ENCODE measurements at regions not wholly inside any gene's neighbourhood (a gene's known extent, or its start where the extent isn't known, plus 50 kb on each side); places are given as distances from the start of the nearest gene placed in this dataset.

DNA sequence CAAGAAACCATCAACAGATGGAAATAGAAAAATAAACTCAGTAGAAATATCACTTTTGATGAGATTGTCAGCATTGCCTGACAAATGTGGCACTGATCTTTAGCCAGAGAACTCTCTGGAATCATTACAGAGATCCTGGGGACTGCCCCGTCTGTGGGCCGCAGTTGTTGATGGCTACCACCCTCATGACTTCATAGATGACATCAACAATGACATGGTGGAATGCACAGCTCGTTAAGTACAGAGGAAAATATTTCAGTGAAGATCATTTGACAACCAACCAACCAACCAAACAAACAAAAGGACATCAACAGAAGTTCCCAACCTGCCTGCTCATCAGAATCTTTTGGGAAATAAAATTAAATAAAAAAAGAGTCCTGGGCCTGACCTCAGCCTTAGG lies 132.6 kb downstream of the UCHL1 start:
- DNase-seq (ENCODE audit: low read depth), result no peak

DNA sequence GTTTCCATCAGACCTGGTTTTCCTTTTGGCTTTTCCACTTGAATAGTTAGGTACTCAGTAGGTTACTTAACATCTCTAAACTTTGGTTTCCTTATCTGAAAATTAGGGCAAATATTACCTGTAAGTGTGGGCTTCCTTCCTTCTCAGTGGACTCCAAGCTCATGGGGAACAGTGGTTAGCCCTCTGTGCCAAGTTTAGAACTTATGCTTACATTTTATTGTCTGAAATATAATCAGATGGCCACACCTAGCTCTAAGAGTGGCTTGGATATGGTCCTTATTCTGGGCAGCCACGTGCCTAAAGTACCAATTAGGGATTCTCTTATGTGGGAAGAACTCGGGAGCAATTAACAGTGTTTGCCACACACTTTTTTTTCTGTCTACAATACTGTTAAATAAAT lies 133.9 kb downstream of the UCHL1 start:
- no peak for DNase-seq (ENCODE audit: low read depth)

- no peak for DNase-seq (ENCODE audit: low read depth)
These were observed 134.5 kb downstream of the UCHL1 start for GRCh38 chr4:41391271-41391670.

DNA sequence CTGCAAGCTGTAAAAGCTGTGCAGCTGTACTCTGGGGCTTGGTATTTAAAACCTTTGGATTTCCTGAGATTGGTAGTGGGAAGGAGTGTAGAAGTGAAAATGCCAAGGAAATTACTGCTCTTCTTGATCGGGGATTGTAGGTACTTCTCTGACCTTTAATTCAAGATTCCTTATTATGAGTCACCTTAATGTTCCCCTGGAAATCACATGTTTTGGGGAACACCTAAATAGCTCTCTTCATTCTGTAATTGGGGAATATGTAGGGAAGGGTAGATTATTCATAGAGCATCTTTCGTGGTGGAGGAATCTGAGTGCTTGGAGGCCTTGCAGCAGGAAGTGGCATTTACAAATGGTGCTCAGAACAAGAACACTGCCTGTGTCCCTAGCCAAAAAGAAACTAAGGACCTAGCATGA lies 137.8 kb downstream of the UCHL1 start:
- DNase-seq (ENCODE audit: low read depth), result peak; percentile 41

DNA sequence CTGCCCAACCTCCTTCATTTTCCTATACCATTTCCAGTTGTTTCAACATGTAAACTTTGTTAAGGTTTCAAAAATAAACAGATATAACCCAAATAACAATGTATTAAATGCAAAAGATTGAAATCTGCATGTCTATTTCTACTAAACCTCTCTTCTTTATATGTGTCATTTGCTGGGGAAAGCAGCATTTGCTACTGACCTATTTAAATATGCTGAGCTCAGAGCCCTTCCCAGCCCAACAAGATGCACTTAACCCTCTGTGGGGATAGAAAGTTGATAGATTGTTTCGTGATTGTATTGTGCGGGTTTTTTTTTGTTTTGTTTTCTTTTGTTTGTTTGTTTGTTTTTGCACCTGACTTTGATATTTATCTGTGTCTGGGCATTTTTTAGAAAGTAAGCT lies 139.5 kb downstream of the UCHL1 start:
- DNase-seq (ENCODE audit: low read depth), result no peak

- peak; percentile 78 for DNase-seq (ENCODE audit: low read depth)
These were observed 140.1 kb downstream of the UCHL1 start for GRCh38 chr4:41396869-41397268.

GRCh38 chr4:41399231-41399630 lies 138.7 kb upstream of the LIMCH1 start:
- DNase-seq (ENCODE audit: low read depth), result peak; percentile 30

DNA sequence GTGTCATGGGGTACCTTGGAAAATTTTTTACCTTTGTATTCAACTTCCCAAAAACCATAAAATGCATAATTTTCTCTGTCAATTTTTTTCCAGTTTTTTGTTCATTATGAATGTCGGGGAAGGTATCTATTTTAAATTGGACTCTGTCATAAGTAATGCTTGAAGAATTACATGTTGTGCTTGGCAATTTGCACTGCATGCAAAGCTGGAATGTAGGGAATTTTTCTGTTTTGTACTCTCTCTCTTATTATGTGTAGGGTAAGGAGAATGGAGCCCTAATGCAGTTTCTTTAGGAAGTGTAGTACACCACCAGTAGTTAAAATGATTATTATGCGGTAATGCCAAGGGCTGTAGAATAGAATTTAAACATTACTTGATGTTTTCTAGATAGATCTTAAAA lies 137.7 kb upstream of the LIMCH1 start:
- peak; percentile 49 for DNase-seq (ENCODE audit: low read depth)

DNA sequence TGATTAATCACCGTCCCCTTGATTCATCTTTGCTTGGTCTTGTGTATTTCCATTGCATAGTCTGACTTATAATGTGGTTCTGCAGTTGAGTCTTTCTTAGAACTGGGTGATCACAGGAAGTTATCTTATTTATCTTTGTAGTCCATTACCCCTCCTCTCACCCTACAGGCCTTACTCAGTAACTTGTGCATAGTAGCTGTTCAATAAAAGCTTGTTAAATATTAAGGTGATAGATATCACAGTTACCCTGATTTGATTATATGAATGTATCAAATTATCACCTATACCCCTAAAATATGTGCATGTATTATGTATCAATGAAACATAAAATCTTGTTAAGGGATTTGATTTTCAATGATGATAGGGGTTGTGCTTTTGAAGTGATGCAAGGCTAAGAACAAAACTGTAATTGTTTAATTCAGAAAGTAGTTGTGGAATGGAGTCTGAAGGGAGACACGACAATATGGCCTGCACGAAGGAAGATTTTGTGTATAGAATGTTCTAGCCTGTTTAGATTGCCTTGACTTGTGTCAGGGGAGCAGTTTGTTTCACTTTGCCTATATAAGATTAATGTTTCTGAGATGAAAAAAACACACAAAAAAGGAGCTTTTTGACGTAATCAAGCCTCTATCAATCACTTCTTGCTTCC lies 132.4 kb upstream of the LIMCH1 start:
- no peak for DNase-seq (ENCODE audit: low read depth)

- DNase-seq (ENCODE audit: low read depth), result no peak
These were observed 131.8 kb upstream of the LIMCH1 start for GRCh38 chr4:41406113-41406516.

DNA sequence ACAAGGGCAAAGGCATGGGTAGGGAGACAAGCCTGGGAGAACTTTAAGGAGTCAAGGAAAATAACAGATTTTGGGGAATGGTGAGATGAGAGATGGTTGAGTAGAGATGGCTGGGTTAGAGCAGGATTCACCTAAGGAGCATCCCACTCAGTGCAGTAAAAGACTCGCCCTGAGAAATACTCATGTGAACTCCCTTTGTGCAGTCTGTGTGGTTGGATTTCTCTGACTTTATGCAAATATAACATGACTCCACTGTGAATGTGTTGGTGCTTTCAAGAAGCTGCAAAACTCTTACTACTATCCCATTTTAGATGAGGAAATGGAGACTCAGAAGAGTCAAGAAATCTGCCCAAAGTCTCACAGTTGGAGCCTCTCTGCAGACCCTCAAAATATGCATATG lies 129.8 kb upstream of the LIMCH1 start:
- no peak for DNase-seq (ENCODE audit: low read depth)

DNA sequence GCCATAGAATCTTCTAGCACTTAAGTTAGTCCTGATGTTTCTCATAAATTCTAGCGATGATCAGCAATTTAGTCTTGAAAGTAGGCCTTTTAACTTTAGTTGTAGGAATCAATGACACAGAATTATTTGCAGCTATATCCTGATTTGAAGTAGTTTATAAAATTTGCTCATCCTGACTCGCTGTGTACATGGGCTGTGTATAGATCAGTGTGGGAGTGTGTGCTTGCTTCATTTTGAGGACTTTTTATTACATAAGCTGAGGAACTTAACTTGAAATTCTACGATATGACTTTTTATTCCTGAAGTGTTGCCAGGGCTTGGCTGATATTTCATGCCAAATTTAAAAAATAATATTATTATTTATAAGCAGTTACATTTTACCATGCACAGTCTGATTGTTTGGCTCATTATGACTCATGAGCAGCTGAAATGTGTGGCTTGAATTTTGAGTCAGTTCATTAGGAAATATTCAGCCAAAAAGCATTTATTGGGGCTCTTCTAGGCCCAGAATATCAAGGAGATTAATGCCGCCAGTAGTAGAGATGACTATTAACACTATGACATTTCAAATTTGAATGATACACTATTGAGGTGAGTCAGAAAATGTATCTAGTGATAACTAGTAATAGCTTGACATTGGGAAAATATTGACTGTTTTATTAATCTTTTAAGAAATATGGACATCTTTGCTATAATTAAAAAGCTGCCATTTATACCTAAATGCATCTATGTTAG lies 128.9 kb upstream of the LIMCH1 start:
- no peak for DNase-seq (ENCODE audit: low read depth)

DNA sequence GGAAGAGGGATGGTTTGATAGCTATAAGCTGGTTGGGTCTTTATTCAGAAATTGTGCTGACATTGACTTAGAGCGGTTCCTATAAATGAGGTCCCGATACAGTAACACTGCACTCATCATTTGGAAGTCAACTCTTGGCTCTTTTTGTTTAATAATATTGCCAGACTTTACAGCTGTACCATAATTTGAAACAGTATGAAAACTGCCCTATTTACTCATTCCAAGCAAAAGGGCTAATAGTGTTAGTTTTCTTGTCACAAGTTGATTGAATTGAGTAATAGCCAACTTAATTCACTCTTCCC lies 128.4 kb upstream of the LIMCH1 start:
- no peak for DNase-seq (ENCODE audit: low read depth)

DNA sequence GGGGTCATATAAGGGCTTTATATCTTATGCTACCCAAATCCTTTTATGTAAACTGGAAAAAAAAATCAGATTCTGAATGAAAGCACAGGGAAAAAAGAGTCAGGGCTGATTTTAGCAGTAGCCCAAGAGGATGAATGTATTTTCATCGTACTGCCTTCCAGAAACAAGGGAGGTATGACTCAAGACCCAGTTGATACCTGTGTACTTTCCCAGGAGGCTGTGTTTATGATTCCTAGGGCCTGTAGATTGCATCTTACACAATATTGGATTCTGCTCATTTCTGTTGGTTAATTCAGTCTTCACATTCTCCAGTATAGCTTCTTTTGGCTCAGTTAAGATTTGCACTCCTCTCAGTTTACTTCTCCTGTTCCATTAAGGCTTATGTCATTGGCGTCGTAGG lies 127.9 kb upstream of the LIMCH1 start:
- DNase-seq (ENCODE audit: low read depth), result peak; percentile 89

DNA sequence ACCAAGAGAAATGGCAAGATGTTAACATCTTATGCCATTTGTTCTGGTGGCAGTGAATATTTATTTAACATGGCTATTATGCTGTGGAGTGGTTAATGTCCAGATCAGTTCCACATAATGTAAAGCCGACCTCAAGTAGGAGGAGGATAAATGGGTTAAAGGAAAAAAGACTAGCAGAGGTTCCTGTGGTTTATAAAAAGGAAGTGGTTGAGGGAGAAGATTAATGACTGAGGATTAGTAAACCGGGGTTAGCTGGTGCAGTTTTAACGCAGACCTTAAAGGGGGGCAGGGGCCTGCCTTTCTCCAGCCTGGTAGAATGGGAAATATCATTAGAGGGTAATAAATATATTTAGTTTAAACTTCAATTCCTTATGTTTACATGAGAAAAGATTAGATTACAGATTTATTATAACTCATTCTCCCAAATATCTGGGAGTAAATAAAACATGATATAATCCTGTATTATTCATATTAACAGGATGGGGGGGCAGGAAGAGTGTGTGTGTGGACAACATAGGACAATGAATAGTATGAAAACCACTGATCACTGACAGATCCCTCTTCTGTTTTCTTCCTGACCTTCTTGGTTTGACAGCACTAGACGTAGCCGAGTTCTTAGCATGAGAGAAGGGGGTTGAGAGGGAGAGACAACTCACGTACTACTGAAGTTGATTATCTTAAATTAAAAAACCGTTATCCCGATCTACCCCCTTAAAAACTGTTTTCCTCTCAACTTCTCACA lies 124.1 kb upstream of the LIMCH1 start:
- peak; percentile 45 for DNase-seq (ENCODE audit: low read depth)

DNA sequence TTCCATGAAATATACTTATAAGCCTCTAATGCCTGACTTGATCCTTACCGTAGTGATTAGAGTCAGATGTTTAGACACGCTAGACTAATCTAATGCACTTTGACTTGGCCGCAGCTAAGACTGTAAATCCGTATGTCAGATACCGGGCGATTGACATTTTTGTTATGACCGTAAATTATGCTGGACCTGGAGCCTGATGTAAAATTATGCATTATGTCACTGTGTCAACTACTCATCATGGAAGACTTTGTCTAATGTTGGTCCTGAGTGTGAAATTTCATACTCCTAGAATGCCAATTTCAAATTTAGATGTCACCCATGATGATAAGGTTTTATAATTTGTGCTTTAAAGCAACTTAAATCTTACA lies 123.6 kb upstream of the LIMCH1 start:
- DNase-seq (ENCODE audit: low read depth), result no peak

DNA sequence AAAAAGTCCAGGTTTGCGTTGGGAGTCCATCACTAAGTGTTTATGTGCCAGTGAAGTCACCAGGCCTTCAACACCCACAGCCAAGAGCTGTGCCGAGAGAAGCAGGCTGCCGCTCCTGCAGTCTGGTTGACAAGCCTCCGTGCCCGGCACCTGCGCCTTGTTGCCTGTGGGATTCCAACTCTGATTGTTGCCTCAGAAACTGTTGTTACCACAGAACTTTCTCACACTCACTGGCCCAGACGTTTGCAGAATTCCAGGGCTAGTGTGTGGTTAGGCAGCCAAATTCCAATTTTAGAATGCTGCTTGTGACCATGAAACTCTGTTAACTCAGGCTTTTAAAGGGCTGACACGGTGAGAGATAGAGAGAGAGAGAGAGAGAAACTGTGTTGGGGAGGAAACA lies 119.5 kb upstream of the LIMCH1 start:
- peak; percentile 95 for DNase-seq (ENCODE audit: low read depth)

- DNase-seq (ENCODE audit: low read depth), result no peak
These were observed 117.4 kb upstream of the LIMCH1 start for GRCh38 chr4:41420541-41420940.

- DNase-seq (ENCODE audit: low read depth), result no peak
These were observed 114.8 kb upstream of the LIMCH1 start for GRCh38 chr4:41423117-41423516.

- no peak for DNase-seq (ENCODE audit: low read depth)
These were observed 113.4 kb upstream of the LIMCH1 start for GRCh38 chr4:41424522-41424921.

DNA sequence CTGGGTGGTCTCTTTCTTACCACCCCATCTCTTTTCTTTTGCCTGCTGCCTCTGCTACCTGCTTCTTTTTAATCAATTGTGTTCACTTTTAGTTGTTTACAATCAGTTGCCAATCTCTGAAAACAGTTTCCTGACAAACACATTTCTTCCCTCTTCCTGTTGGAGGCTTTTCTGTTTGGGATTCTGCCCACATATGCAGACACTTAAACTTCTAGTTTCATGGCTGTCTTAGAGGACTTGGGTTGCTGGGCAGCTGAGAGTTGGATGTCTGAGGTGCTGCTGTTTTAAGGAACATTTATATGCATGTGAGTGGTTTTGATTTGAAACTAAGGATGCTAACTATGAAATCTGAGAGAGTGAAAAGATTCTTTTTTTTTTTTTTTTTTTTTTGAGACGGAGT lies 112.3 kb upstream of the LIMCH1 start:
- DNase-seq (ENCODE audit: low read depth), result no peak

DNA sequence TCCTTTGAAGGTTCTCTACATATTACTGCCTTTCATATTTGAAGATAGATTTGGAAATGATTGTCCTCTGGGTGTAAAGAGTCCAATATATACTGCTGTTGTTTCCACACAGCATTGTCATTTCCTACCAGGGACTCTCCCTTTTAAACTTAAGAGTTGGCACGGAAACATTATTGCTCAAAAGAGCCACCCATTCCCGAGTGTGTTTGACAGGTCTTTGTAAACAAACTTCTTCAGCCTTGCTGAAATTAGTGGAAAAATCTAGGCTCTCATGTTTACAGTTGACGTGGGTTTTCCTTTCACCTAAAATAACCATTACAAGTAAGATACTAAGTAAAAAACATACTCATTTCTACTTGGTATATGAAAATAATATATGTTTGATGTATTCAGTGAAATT lies 111.4 kb upstream of the LIMCH1 start:
- DNase-seq (ENCODE audit: low read depth), result no peak

- no peak for DNase-seq (ENCODE audit: low read depth)
These were observed 110.6 kb upstream of the LIMCH1 start for GRCh38 chr4:41427306-41427882.
